SK-N-SH (cell line): ENCODE measurements at regions not wholly inside any gene's neighbourhood (a gene's known extent, or its start where the extent isn't known, plus 50 kb on each side); places are given as distances from the start of the nearest gene placed in this dataset.
"Not testable (repeated sequence)": the region's sequence is repeated elsewhere in the genome, so short reads cannot be mapped to it uniquely, and the experiment has no call there.

Source experiments
- CTCF ChIA-PET: fragments of 300-600, 350-600 bp; formaldehyde crosslinking; extraction: SDS; loops from one replicate; lab custom pipeline; 2021; lab: Yijun Ruan, JAX
- POLR2A ChIA-PET: fragments of 350-600 bp; sonication (Branson Sonifier 250); formaldehyde crosslinking; extraction: SDS; loops from one replicate; lab custom pipeline; 2020; ENCODE audit warnings: antibody characterized with exemption, inconsistent platforms; lab: Yijun Ruan, JAX
- DNase-seq: peaks from one replicate; pipeline ENCODE4 v3.0.0; 2012
- H2AFZ ChIP-seq: fragments of 200-600 bp; sonication (generic); 2 replicates; pipeline ENCODE4 v1.8.1; 2016; ENCODE audit warnings: antibody characterized with exemption, mild to moderate bottlenecking, low read depth
- H3F3A ChIP-seq: fragments of 200-600 bp; sonication (generic); replicated peaks from 2 replicates; pipeline ENCODE3; 2016; ENCODE audit warnings: antibody characterized with exemption, mild to moderate bottlenecking; ENCODE audit not compliant: insufficient read depth
- H3K27ac ChIP-seq, 2 experiments: fragments of 200-500 bp in 1 of 2; fragments of 200-600 bp in 1 of 2; sonication (Bioruptor generic) in 1 of 2; sonication (generic), shearing (Covaris generic) in 1 of 2; 2 replicates each; pipeline versions ENCODE4 v1.5.1 to v1.6.1; 2014 to 2016; ENCODE audit warnings: low read depth in 2 of 2, inconsistent platforms in 1 of 2, low read length in 1 of 2, mild to moderate bottlenecking in 1 of 2, mixed read lengths in 1 of 2
- H3K27me3 ChIP-seq: fragments of 200-600 bp; sonication (generic), shearing (Covaris generic); 2 replicates; pipeline ENCODE4 v1.6.1; 2016; ENCODE audit warnings: mixed run types; ENCODE audit not compliant: insufficient read depth
- H3K36me3 ChIP-seq, 2 experiments: fragments of 200-500 bp in 1 of 2; fragments of 200-600 bp in 1 of 2; sonication (Bioruptor generic) in 1 of 2; sonication (generic) in 1 of 2; replicated peaks in 1 of 2; 2 replicates each; pipeline versions ENCODE3 to v1.5.1; 2014 to 2016; ENCODE audit warnings: low read length in 1 of 2, mild to moderate bottlenecking in 1 of 2; ENCODE audit not compliant: insufficient read depth in 2 of 2, control insufficient read depth in 1 of 2
- H3K4me1 ChIP-seq, 2 experiments: fragments of 200-500 bp in 1 of 2; fragments of 200-600 bp in 1 of 2; sonication (Bioruptor generic) in 1 of 2; sonication (generic), shearing (Covaris generic) in 1 of 2; 2 replicates each; pipeline versions ENCODE4 v1.5.1 to v1.6.1; 2014 to 2016; ENCODE audit warnings: low read depth in 1 of 2, low read length in 1 of 2, mixed run types in 1 of 2; ENCODE audit not compliant: insufficient read depth in 2 of 2, control insufficient read depth in 1 of 2
- H3K4me2 ChIP-seq: fragments of 200-600 bp; sonication (generic), shearing (Covaris generic); 2 replicates; pipeline ENCODE4 v1.6.1; 2017; ENCODE audit warnings: mixed run types
- H3K4me3 ChIP-seq, 2 experiments: fragments of 200-500 bp in 1 of 2; fragments of 200-600 bp in 1 of 2; sonication (Bioruptor generic) in 1 of 2; sonication (generic), shearing (Covaris generic) in 1 of 2; 2 replicates each; pipeline versions ENCODE4 v1.5.1 to v1.8.1; 2014 to 2016; ENCODE audit warnings: low read depth in 2 of 2, inconsistent platforms in 1 of 2, low read length in 1 of 2, mild to moderate bottlenecking in 1 of 2, mixed read lengths in 1 of 2, moderate library complexity in 1 of 2
- H3K79me2 ChIP-seq: fragments of 200-600 bp; sonication (generic); 2 replicates; pipeline ENCODE4 v1.8.1; 2017; ENCODE audit warnings: mild to moderate bottlenecking; ENCODE audit not compliant: insufficient read depth
- H3K9ac ChIP-seq: fragments of 200-600 bp; sonication (generic); 2 replicates; pipeline ENCODE4 v1.6.1; 2017; ENCODE audit warnings: mixed run types
- H3K9me2 ChIP-seq: fragments of 200-600 bp; sonication (generic); 2 replicates; pipeline ENCODE4 v1.6.1; 2017; ENCODE audit warnings: mixed run types
- H3K9me3 ChIP-seq: fragments of 200-600 bp; sonication (generic); 2 replicates; pipeline ENCODE4 v1.6.1; 2017; ENCODE audit warnings: mixed run types, mild to moderate bottlenecking, moderate library complexity
- H4K20me1 ChIP-seq: fragments of 200-600 bp; sonication (generic); 2 replicates; pipeline ENCODE4 v1.6.1; 2017; ENCODE audit warnings: mild to moderate bottlenecking, mixed run types; ENCODE audit not compliant: insufficient read depth
- CHD2 ChIP-seq: fragments of 150-350 bp; IDR thresholded peaks from 2 replicates; pipeline ENCODE4 v1.6.1; 2018; ENCODE audit warnings: low read length; ENCODE audit not compliant: partially characterized antibody
- ELF1 ChIP-seq: IDR thresholded peaks from 2 replicates; pipeline ENCODE4 v1.4.0; 2012
- EP300 ChIP-seq, 2 experiments: IDR thresholded peaks; 2 replicates each; pipeline versions ENCODE4 v1.4.0 to v1.6.1; 2012; ENCODE audit warnings: borderline replicate concordance in 1 of 2, low read depth in 1 of 2, low read length in 1 of 2
- MEF2A ChIP-seq: IDR thresholded peaks from 2 replicates; pipeline ENCODE4 v1.4.0; 2012; ENCODE audit warnings: low read depth, borderline replicate concordance
- NFIC ChIP-seq: IDR thresholded peaks from 2 replicates; pipeline ENCODE4 v1.4.0; 2012; ENCODE audit warnings: borderline replicate concordance
- NRF1 ChIP-seq: IDR thresholded peaks from 2 replicates; pipeline ENCODE4 v1.6.1; 2012; ENCODE audit warnings: low read depth, mild to moderate bottlenecking, low read length
- RAD21 ChIP-seq: IDR thresholded peaks from 2 replicates; pipeline ENCODE4 v1.6.1; 2012; ENCODE audit warnings: mild to moderate bottlenecking, low read length
- SIN3A ChIP-seq: IDR thresholded peaks from 2 replicates; pipeline ENCODE4 v1.6.1; 2012; ENCODE audit warnings: low read depth, mild to moderate bottlenecking, low read length, moderate library complexity, borderline replicate concordance
- SMC3 ChIP-seq: IDR thresholded peaks from 2 replicates; pipeline ENCODE4 v1.6.1; 2012; ENCODE audit warnings: low read depth, low read length, improper control_type of control experiment
- WGBS: methylation state at CpG from one replicate; pipeline ENCODE4 v1.1.6; 2017; ENCODE audit warnings: low lambda C conversion rate; 5-methylcytosine and 5-hydroxymethylcytosine counted together
- TF ChIP-seq, protein P1 (sequence below): fragments of 150-350 bp; IDR thresholded peaks from 2 replicates; pipeline ENCODE4 v1.6.1; 2017; ENCODE audit warnings: antibody characterized with exemption, low read length, low read depth, borderline replicate concordance
- TF ChIP-seq, protein P2 (sequence below): fragments of 200-600 bp; sonication (generic); IDR thresholded peaks from 2 replicates; pipeline ENCODE4 v1.6.1; 2017; ENCODE audit warnings: antibody characterized with exemption, mild to moderate bottlenecking, moderate library complexity
- TF ChIP-seq, protein P3 (sequence below): IDR thresholded peaks from 2 replicates; pipeline ENCODE4 v1.4.0; 2012; ENCODE audit warnings: low read depth, borderline replicate concordance

DNA sequence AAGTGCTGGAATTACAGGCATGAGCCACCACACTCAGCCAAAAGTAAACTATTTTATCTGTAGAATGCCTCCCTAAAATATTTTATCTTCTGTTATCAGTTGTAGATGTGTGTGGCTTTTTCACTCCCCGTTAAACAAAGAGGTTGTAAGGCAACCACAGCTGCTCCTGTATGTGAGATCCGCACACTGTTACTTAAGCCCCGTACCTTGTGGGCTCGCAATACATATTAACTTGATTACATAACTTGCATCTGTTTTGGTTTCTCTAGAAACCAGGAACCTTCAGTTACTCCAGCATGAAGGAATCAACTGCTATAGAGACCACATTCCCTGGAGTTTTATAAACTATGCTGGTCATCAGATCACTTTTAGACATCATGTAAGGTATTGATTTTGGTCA lies 420.1 kb upstream of the SLC35B3 start (continued):
- TF ChIP-seq, protein P1, sequence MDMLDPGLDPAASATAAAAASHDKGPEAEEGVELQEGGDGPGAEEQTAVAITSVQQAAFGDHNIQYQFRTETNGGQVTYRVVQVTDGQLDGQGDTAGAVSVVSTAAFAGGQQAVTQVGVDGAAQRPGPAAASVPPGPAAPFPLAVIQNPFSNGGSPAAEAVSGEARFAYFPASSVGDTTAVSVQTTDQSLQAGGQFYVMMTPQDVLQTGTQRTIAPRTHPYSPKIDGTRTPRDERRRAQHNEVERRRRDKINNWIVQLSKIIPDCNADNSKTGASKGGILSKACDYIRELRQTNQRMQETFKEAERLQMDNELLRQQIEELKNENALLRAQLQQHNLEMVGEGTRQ = no peak
- TF ChIP-seq MEF2A (no peak), NFIC (no peak)

DNA sequence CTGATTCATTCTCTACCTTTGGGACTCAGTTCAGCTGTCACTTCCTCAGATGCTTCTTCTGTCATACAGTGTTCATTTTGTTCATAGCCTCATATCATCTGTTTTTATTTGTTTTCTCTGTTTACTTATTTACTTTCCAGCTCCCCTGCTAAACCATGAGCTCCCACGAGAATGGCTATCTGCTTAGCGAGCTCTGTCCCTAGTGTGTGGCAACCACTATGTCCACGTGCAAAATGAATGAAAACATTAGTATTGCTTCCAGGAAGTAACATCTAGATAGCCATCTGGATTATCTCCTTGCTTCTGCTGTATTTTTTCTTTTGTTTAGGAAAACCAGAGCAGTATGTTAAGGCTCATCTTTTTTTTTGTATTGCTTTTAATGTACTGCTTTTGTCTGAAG lies 417.0 kb upstream of the SLC35B3 start:
- Histone ChIP-seq H3K27ac (no peak overlapping the region), H4K20me1 (no peaks in the 10 kb centered on the region), H3K4me2 (no peak overlapping the region), H3K27me3 (no peaks in the 10 kb centered on the region), H3K4me3 (no peak overlapping the region), H3K9ac (no peak overlapping the region), H3K9me3 (no peaks in the 10 kb centered on the region), H3K36me3 (no peaks in the 10 kb centered on the region), H3K9me2 (no peaks in the 10 kb centered on the region), H3F3A (no peaks in the 10 kb centered on the region), H3K79me2 (no peaks in the 10 kb centered on the region), H3K4me1 (no peaks in the 10 kb centered on the region), H2AFZ (no peak overlapping the region)
- 3% methylated on average over 3 of the region's 3 CpGs for WGBS
- ChIA-PET POLR2A (no interaction called here), CTCF (no interaction called here)
- DNase-seq = no peak
- TF ChIP-seq, protein P1 = no peak
- TF ChIP-seq SIN3A (no peak), RAD21 (no peak), CHD2 (no peak), MEF2A (no peak), SMC3 (no peak), ELF1 (no peak), EP300 (IDR thresholded peaks at IDR 0.05; ENCODE audit: borderline replicate concordance in 1 of 2, low read depth in 1 of 2, low read length in 1 of 2) (no peak), NRF1 (no peak)
- TF ChIP-seq, protein P2, sequence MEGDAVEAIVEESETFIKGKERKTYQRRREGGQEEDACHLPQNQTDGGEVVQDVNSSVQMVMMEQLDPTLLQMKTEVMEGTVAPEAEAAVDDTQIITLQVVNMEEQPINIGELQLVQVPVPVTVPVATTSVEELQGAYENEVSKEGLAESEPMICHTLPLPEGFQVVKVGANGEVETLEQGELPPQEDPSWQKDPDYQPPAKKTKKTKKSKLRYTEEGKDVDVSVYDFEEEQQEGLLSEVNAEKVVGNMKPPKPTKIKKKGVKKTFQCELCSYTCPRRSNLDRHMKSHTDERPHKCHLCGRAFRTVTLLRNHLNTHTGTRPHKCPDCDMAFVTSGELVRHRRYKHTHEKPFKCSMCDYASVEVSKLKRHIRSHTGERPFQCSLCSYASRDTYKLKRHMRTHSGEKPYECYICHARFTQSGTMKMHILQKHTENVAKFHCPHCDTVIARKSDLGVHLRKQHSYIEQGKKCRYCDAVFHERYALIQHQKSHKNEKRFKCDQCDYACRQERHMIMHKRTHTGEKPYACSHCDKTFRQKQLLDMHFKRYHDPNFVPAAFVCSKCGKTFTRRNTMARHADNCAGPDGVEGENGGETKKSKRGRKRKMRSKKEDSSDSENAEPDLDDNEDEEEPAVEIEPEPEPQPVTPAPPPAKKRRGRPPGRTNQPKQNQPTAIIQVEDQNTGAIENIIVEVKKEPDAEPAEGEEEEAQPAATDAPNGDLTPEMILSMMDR = no peak
- TF ChIP-seq, protein P3, sequence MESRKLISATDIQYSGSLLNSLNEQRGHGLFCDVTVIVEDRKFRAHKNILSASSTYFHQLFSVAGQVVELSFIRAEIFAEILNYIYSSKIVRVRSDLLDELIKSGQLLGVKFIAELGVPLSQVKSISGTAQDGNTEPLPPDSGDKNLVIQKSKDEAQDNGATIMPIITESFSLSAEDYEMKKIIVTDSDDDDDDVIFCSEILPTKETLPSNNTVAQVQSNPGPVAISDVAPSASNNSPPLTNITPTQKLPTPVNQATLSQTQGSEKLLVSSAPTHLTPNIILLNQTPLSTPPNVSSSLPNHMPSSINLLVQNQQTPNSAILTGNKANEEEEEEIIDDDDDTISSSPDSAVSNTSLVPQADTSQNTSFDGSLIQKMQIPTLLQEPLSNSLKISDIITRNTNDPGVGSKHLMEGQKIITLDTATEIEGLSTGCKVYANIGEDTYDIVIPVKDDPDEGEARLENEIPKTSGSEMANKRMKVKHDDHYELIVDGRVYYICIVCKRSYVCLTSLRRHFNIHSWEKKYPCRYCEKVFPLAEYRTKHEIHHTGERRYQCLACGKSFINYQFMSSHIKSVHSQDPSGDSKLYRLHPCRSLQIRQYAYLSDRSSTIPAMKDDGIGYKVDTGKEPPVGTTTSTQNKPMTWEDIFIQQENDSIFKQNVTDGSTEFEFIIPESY = no peak

DNA sequence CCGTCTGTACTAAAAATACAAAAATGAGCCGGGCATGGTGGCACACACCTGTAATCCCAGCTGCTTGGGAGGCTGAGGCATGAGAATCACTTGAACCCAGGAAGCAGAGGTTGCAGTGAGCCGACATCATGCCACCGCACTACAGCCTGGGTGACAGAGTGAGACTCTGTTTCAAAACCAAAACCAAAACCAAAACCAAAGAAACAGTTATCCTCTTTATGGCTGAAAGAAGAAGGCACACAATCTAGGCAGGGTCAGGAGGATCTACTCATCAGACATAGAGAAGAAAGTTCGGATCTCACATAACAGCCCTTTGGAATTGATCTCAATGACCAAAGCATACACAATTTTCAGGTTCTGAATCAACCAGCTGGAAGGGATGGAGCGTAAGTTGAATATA lies 411.3 kb upstream of the SLC35B3 start:
- H4K20me1 ChIP-seq, DNase-seq, H3K27me3 ChIP-seq, H3K4me3 ChIP-seq, H2AFZ ChIP-seq, H3K9me2 ChIP-seq, H3K9me3 ChIP-seq, H3K4me2 ChIP-seq, H3K36me3 ChIP-seq, CTCF ChIA-PET, H3K4me1 ChIP-seq, POLR2A ChIA-PET, H3K79me2 ChIP-seq, H3K27ac ChIP-seq, H3F3A ChIP-seq, H3K9ac ChIP-seq: not testable (repeated sequence)
- 22% methylated on average over 6 of the region's 6 CpGs for WGBS
